GM21723 (cell line): ENCODE measurements at regions not wholly inside any gene's neighbourhood (a gene's known extent, or its start where the extent isn't known, plus 50 kb on each side); places are given as distances from the start of the nearest gene placed in this dataset.
"Not testable (repeated sequence)": the region's sequence is repeated elsewhere in the genome, so short reads cannot be mapped to it uniquely, and the experiment has no call there.

Experiments used
- ATAC-seq: cut with Tn5 transposase; IDR thresholded peaks from one replicate; pipeline ENCODE4 v1.9.1; 2021; ENCODE audit warnings: mild to moderate bottlenecking, moderate library complexity; ENCODE audit not compliant: unreplicated experiment

DNA sequence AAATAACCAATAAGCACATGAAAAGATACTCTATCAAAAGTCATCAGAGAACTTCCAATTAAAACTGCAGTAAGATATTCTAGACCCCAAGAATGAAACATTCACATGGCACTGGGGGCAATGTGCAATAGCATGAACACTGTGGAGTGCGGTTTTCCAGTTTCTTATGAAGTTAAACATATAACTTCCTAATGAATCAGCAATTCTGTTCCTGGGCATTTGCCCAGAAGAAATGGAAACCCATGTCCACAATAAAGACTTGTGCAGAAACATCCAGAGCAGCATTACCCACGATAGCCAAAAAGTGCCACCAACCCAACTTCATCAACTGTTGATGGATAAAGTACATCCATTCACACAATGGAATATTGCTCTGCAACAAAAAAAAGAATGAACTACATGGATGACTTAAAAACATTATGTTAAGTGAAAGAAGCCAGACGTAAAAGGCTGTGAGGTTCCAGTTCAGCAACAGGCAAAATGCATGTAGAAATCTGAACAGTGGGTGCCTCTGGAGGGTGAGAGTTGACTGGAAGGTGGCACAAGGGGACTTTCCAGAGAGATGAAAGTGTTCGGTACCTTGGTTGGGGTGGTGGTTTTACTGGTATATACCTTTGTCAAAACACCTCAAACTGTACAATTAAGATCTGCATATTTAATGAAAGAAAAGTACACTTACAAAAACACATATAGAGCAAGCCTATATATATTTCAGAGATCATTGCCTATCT lies 207.2 kb upstream of the ECI2 start:
- no peak for ATAC-seq

- ATAC-seq, result no peak
These were observed 205.9 kb upstream of the ECI2 start for GRCh38 chr6:4341078-4341797.

DNA sequence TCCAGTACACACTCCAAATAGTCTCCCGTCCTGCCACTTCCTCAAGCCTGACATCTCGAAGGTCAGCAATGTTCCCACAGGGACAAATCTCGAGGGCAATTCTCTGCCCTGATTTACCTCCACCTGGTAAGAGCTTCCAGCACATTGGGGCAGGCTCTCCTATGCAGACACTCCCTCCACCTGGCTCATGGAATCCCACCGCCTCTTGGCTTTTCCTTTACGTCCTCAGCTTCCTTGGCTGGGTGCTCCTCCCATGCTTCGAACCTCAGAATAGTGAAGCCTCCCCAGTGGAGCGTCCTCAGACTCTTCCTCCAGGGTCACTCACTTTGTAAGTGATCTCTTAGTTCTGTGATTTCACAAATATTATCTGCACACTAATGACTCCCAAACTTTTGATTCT lies 205.2 kb upstream of the ECI2 start:
- no peak for ATAC-seq

GRCh38 chr6:4338884-4339283 lies 203.5 kb upstream of the ECI2 start:
- no peak for ATAC-seq

- ATAC-seq, result no peak
These were observed 201.5 kb upstream of the ECI2 start for GRCh38 chr6:4336778-4337442.

- no peak for ATAC-seq
These were observed 200.7 kb upstream of the ECI2 start for GRCh38 chr6:4336084-4336483.

DNA sequence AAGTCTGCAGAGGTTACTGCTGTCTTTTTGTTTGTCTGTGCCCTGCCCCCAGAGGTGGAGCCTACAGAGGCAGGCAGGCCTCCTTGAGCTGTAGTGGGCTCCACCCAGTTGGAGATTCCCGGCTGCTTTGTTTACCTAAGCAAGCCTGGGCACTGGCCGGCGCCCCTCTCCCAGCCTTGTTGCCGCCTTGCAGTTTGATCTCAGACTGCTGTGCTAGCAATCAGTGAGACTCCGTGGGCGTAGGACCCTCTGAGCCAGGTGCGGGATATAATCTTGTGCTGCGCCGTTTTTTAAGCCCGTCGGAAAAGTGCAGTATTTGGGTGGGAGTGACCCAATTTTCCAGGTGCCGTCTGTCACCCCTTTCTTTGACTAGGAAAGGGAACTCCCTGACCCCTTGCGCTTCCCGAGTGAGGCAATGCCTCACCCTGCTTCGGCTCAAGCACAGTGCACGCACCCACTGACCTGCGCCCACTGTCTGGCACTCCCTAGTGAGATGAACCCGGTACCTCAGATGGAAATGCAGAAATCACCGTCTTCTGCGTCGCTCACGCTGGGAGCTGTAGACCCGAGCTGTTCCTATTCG lies 198.9 kb upstream of the ECI2 start:
- not testable (repeated sequence) for ATAC-seq

- ATAC-seq, result no peak
These were observed 192.5 kb upstream of the ECI2 start for GRCh38 chr6:4327841-4328240.

DNA sequence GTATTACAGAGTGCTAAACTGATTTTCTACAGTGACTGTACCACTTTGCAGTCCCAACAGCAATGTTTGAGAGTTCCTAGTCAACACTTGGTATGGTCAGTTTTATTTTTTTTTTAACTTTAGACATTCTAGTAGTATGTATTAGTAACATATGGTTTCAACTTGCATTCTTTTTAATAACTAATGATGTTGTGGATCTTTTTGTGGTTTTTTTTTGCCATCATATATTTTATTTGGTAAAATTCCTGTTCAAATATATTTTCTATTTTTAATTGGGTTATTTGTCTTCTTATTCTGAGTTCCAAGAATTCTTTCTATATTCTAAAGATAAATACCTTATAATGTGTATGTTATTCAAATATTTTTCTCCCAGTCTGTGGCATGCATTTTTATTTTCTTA lies 189.4 kb upstream of the ECI2 start:
- ATAC-seq, result no peak

- no peak for ATAC-seq
These were observed 187.9 kb upstream of the ECI2 start for GRCh38 chr6:4323322-4323721.

DNA sequence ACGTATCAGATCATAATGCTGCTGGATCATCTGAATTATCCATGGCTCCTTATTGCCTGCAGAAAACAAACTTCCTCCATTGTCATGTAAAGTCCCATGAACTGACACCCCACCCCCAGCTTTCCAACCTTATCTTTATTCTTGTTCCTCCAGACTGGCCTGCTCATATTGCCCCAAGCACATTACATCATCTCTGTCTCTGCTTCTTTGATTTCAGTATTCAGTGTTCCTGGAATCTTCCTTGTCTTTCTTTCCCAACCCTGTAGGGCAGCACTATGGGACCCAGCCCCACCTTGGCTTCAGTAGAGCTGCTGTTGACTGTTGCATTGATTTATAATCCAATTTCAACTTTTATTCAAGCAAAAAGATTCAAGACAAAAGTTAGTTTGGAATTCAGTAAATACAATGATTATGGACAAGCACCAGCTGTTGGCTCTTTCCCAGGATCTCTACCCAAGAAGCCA lies 187.5 kb upstream of the ECI2 start:
- ATAC-seq, result no peak

DNA sequence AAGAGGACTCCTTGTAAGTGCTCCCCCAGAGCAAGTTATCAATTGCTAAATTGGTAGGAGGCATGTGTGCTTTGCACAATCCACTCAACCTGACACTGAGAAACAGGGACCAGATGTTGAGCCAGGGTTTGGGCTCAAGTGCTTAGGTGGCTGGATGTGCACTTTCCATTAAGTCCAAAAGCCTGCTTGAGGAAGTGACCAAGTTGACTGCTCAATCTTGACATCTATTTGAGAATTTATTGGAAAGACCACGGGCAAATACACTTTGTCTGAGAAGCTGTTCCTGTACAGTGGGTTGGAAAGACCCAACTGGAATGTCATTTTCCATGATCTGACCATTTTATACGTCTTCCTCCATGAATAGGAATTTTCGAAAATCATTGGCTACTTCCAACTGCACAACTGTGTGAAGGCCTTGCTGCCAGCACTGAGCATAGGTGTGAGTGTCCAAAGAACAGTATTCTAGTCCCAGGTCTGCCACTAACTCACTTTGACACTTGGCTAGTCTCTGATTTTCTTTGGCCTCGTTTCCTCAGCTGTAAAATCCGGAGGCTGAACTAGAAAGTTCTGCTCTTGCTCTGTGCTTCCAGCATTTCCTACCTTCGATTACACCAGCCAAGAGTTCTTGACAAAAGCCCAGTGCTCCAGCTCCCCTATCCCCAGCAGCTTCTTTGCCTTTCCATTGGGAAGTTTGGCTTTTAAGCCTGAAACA lies 186.9 kb upstream of the ECI2 start:
- ATAC-seq, result no peak

GRCh38 chr6:4320860-4321259 lies 185.5 kb upstream of the ECI2 start:
- ATAC-seq, result no peak

DNA sequence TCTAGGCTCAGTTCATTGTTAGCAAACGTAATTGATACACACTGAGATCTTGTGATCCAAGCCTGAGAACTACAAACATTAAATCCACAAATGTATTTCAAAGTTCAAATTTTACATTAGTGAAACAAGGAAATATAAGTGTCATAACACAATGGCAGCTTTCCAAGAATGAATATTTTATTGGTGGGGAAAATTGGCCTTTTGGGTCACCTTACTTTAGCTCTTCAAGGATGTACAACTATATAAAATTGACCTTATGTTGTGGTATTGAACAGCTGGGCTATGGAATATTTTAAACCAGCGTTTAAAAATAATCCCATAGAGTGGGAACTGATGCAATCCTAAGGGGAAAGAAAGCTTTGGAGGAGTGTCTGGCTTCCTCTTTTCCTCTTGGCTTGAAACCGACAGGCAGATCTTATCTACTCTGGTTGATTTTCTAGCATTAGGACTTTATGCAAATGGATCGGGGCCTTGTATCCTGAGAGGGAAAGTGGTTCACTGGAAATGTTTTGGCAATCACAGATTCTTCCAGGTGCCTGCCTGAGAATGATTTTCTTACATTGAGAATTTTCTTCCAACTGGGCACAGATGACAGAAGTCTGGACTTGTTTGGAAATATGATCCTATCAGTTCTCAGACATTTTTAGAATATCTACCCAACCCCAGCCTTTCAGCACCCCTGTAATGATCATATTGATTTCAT lies 184.8 kb upstream of the ECI2 start:
- no peak for ATAC-seq

GRCh38 chr6:4318321-4318720 lies 182.9 kb upstream of the ECI2 start:
- ATAC-seq, result no peak

DNA sequence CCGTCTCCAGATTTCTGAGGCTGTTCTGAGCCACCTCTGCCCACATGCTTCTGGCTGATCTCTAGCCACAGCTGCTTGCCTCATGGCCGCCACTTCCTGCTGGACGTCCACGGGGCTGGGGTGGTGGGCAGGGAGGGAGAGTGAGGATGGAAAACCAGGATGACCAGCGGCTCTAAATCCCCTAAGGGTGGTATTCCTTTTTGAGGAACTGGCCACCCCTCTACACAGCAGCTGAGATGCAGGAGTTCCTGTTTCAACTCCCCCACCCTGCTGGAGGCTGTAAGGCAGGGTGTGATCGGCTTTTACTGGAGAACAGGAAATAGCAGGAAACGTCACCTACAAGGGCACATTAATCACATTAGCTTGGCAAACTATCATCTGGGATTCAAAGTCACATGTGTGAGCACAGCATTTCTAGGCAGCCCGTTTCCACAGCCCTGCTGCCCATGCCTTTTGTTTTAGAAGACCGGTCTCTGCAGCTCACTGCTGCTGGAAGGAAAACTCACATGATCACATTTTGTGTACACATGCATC lies 181.6 kb upstream of the ECI2 start:
- ATAC-seq, result no peak

DNA sequence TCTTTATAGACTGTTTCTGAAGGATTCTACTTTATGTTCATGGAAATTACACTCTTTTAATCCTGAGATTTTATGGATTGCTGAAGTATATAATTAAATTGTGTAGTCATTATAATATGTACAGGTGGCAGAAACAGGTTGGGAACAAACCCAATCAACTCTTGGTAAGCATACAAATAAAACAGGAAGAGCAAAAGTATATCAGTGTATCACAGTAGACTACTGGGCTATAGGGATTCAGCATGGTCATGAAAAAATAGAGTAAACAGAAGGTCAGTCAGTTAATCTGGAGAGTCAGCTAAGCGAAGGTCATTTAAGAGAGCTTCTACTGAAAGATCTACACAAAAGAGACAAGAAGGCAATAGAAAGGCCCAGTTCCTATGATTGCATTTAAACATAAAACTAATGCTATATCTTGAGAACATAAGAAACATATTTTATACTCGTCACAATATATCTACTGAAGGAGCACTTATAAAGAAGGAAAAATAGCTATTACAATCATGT lies 178.9 kb upstream of the ECI2 start:
- no peak for ATAC-seq

- no peak for ATAC-seq
These were observed 177.8 kb upstream of the ECI2 start for GRCh38 chr6:4313044-4313686.
